Fibroblast of upper back skin (primary cell): ENCODE measurements at regions not wholly inside any gene's neighbourhood (a gene's known extent, or its start where the extent isn't known, plus 50 kb on each side); places are given as distances from the start of the nearest gene placed in this dataset.
"Not testable (repeated sequence)": the region's sequence is repeated elsewhere in the genome, so short reads cannot be mapped to it uniquely, and the experiment has no call there.

Source experiments
- DNase-seq: peaks from one replicate; pipeline ENCODE4 v3.0.0-alpha.2; 2013

GRCh38 chr16:31754998-31755615, 118.5 kb upstream of the ZNF267 start:
- DNase-seq, result no peak

- no peak for DNase-seq
These were observed 109.5 kb upstream of the ZNF267 start for GRCh38 chr16:31764103-31764502.

GRCh38 chr16:31767267-31767666, 106.3 kb upstream of the ZNF267 start:
- DNase-seq, result no peak

GRCh38 chr16:31780342-31780741, 93.3 kb upstream of the ZNF267 start:
- no peak for DNase-seq

- no peak for DNase-seq
These were observed 88.5 kb upstream of the ZNF267 start for GRCh38 chr16:31785126-31785525.

- DNase-seq, result no peak
These were observed 66.5 kb upstream of the ZNF267 start for GRCh38 chr16:31807086-31807485.

GRCh38 chr16:31810863-31811262, 62.7 kb upstream of the ZNF267 start:
- no peak for DNase-seq

GRCh38 chr16:31816141-31816540, 57.5 kb upstream of the ZNF267 start:
- DNase-seq, result not testable (repeated sequence)

- no peak for DNase-seq
These were observed 54.2 kb upstream of the ZNF267 start for GRCh38 chr16:31819386-31819785.

- no peak for DNase-seq
These were observed 53.7 kb upstream of the ZNF267 start for GRCh38 chr16:31819948-31820347.
